BLaER1 (cell line): ENCODE measurements at regions not wholly inside any gene's neighbourhood (a gene's known extent, or its start where the extent isn't known, plus 50 kb on each side); places are given as distances from the start of the nearest gene placed in this dataset.
"Not testable (repeated sequence)": the region's sequence is repeated elsewhere in the genome, so short reads cannot be mapped to it uniquely, and the experiment has no call there.

Source experiments
- H3K27ac ChIP-seq: shearing (Covaris generic); formaldehyde crosslinking; 2 replicates; pipeline ENCODE4 v1.8.1; 2022
- H3K27me3 ChIP-seq: shearing (Covaris generic); formaldehyde crosslinking; 2 replicates; pipeline ENCODE4 v1.8.1; 2022
- H3K36me3 ChIP-seq: shearing (Covaris generic); formaldehyde crosslinking; 2 replicates; pipeline ENCODE4 v1.8.1; 2022
- H3K4me1 ChIP-seq: shearing (Covaris generic); formaldehyde crosslinking; 2 replicates; pipeline ENCODE4 v1.8.1; 2022
- H3K4me2 ChIP-seq: shearing (Covaris generic); formaldehyde crosslinking; 2 replicates; pipeline ENCODE4 v1.8.1; 2022
- H3K4me3 ChIP-seq: shearing (Covaris generic); formaldehyde crosslinking; 2 replicates; pipeline ENCODE4 v1.8.1; 2022
- H3K9ac ChIP-seq: shearing (Covaris generic); formaldehyde crosslinking; 2 replicates; pipeline ENCODE4 v1.8.1; 2022
- H3K9me3 ChIP-seq: shearing (Covaris generic); formaldehyde crosslinking; 2 replicates; pipeline ENCODE4 v1.8.1; 2022
- H4K20me1 ChIP-seq: shearing (Covaris generic); formaldehyde crosslinking; 2 replicates; pipeline ENCODE4 v1.8.1; 2022
- Cebpa-rat ChIP-seq: shearing (Covaris generic); IDR thresholded peaks from 2 replicates; pipeline ENCODE4 v1.8.1; 2022

GRCh38 chr22:34414467-34415440 lies 494.5 kb upstream of the LARGE1 start:
- H3K27me3 ChIP-seq: no peaks in the 10 kb centered on the region
- no peak for TF ChIP-seq Cebpa-rat
- no peaks in the 10 kb centered on the region for H3K4me1 ChIP-seq
- no peak overlapping the region for H3K27ac ChIP-seq
- no peak overlapping the region for H3K4me3 ChIP-seq
- H3K9ac ChIP-seq: no peak overlapping the region
- no peaks in the 10 kb centered on the region for H3K36me3 ChIP-seq
- H4K20me1 ChIP-seq: no peaks in the 10 kb centered on the region
- no peak overlapping the region for H3K4me2 ChIP-seq
- no peaks in the 10 kb centered on the region for H3K9me3 ChIP-seq

GRCh38 chr22:34416022-34416860 lies 496.0 kb upstream of the LARGE1 start:
- Histone ChIP-seq H3K9me3 (no peaks in the 10 kb centered on the region), H3K27me3 (no peaks in the 10 kb centered on the region), H3K4me2 (no peak overlapping the region), H3K9ac (no peak overlapping the region), H4K20me1 (no peaks in the 10 kb centered on the region), H3K4me3 (no peak overlapping the region), H3K27ac (no peak overlapping the region), H3K4me1 (no peaks in the 10 kb centered on the region), H3K36me3 (no peaks in the 10 kb centered on the region)
- no peak for TF ChIP-seq Cebpa-rat

GRCh38 chr22:34422948-34423347 lies 502.7 kb upstream of the LARGE1 start:
- not testable (repeated sequence) for H3K36me3 ChIP-seq, H4K20me1 ChIP-seq, H3K4me3 ChIP-seq, H3K4me1 ChIP-seq, H3K27me3 ChIP-seq, H3K4me2 ChIP-seq, H3K27ac ChIP-seq, H3K9ac ChIP-seq, H3K9me3 ChIP-seq

GRCh38 chr22:34427436-34427835 lies 507.2 kb upstream of the LARGE1 start:
- H3K27ac ChIP-seq: no peak overlapping the region
- TF ChIP-seq Cebpa-rat: no peak
- H3K9ac ChIP-seq: no peak overlapping the region
- H3K9me3 ChIP-seq: no peaks in the 10 kb centered on the region
- no peak overlapping the region for H3K4me3 ChIP-seq
- H3K27me3 ChIP-seq: no peaks in the 10 kb centered on the region
- H3K4me2 ChIP-seq: no peak overlapping the region
- H3K36me3 ChIP-seq: no peaks in the 10 kb centered on the region
- H4K20me1 ChIP-seq: no peaks in the 10 kb centered on the region
- H3K4me1 ChIP-seq: no peaks in the 10 kb centered on the region

GRCh38 chr22:34427841-34428240 lies 507.6 kb upstream of the LARGE1 start:
- Histone ChIP-seq H3K4me1 (no peaks in the 10 kb centered on the region), H3K4me2 (no peak overlapping the region), H3K27me3 (no peaks in the 10 kb centered on the region), H3K9ac (no peak overlapping the region), H3K9me3 (no peaks in the 10 kb centered on the region), H3K27ac (no peak overlapping the region), H3K4me3 (no peak overlapping the region), H3K36me3 (no peaks in the 10 kb centered on the region), H4K20me1 (no peaks in the 10 kb centered on the region)
- no peak for TF ChIP-seq Cebpa-rat

- no peak overlapping the region for H3K4me2 ChIP-seq
- H3K9me3 ChIP-seq: no peaks in the 10 kb centered on the region
- no peaks in the 10 kb centered on the region for H4K20me1 ChIP-seq
- no peak for TF ChIP-seq Cebpa-rat
- H3K4me3 ChIP-seq: no peak overlapping the region
- H3K9ac ChIP-seq: no peak overlapping the region
- H3K4me1 ChIP-seq: no peaks in the 10 kb centered on the region
- no peak overlapping the region for H3K27ac ChIP-seq
- no peaks in the 10 kb centered on the region for H3K36me3 ChIP-seq
- no peaks in the 10 kb centered on the region for H3K27me3 ChIP-seq
Observed at GRCh38 chr22:34429314-34429713, 509.0 kb upstream of the LARGE1 start.

GRCh38 chr22:34430386-34430785 lies 510.1 kb upstream of the LARGE1 start:
- H4K20me1 ChIP-seq: no peaks in the 10 kb centered on the region
- no peak overlapping the region for H3K4me2 ChIP-seq
- H3K4me1 ChIP-seq: no peaks in the 10 kb centered on the region
- no peak for TF ChIP-seq Cebpa-rat
- no peak overlapping the region for H3K27ac ChIP-seq
- no peak overlapping the region for H3K9ac ChIP-seq
- no peaks in the 10 kb centered on the region for H3K27me3 ChIP-seq
- H3K9me3 ChIP-seq: no peaks in the 10 kb centered on the region
- no peaks in the 10 kb centered on the region for H3K36me3 ChIP-seq
- H3K4me3 ChIP-seq: no peak overlapping the region

- Histone ChIP-seq H3K4me3 (no peak overlapping the region), H3K4me2 (no peak overlapping the region), H3K27me3 (no peaks in the 10 kb centered on the region), H3K27ac (no peak overlapping the region), H3K9ac (no peak overlapping the region), H3K9me3 (no peaks in the 10 kb centered on the region), H3K36me3 (no peaks in the 10 kb centered on the region), H4K20me1 (no peaks in the 10 kb centered on the region), H3K4me1 (no peaks in the 10 kb centered on the region)
- TF ChIP-seq Cebpa-rat: no peak
Observed at GRCh38 chr22:34434371-34434770, 514.1 kb upstream of the LARGE1 start.

GRCh38 chr22:34437140-34437539 lies 516.9 kb upstream of the LARGE1 start:
- Histone ChIP-seq H3K9me3 (no peaks in the 10 kb centered on the region), H3K9ac (no peak overlapping the region), H3K4me2 (no peak overlapping the region), H3K36me3 (no peaks in the 10 kb centered on the region), H3K4me1 (no peaks in the 10 kb centered on the region), H3K27ac (no peak overlapping the region), H3K4me3 (no peak overlapping the region), H4K20me1 (no peaks in the 10 kb centered on the region), H3K27me3 (no peaks in the 10 kb centered on the region)
- no peak for TF ChIP-seq Cebpa-rat

GRCh38 chr22:34454598-34454997 lies 534.3 kb upstream of the LARGE1 start:
- Histone ChIP-seq H3K36me3 (no peaks in the 10 kb centered on the region), H3K9me3 (no peaks in the 10 kb centered on the region), H4K20me1 (no peaks in the 10 kb centered on the region), H3K27me3 (no peaks in the 10 kb centered on the region), H3K27ac (no peak overlapping the region), H3K4me3 (no peak overlapping the region), H3K4me2 (no peak overlapping the region), H3K9ac (no peak overlapping the region), H3K4me1 (no peaks in the 10 kb centered on the region)
- TF ChIP-seq Cebpa-rat: no peak
